ENCODE measurements at regions not wholly inside any gene's neighbourhood (a gene's known extent, or its start where the extent isn't known, plus 50 kb on each side); places are given as distances from the start of the nearest gene placed in this dataset.

DNA sequence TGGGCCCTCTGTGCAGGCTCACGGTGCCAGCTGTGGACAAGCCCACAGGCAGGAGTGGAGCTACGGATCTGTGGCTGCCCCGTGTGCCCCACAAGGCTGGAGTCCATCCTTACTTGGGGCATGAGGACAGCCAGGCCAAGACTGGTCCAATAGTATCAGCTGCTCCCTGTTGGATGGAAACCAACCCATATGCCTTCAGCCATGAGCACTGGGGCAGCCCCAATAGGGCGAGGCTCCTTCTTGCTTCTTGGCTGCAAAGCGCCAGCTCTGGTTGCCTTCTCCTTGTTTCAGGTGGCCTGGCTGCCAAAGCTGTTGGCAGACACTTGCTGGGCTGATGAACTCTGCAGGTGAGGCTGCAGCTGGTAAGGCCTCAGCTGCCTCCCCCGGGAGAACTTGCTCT lies 188.0 kb downstream of the ENGASE start:
- Histone ChIP-seq H3K4me1 (no peaks in the 10 kb centered on the region), H3K9me3 (no peaks in the 10 kb centered on the region), H3K4me3 (no peak overlapping the region), H3K27ac (no peak overlapping the region), H3K27me3 (no peaks in the 10 kb centered on the region), H3K36me3 (no peaks in the 10 kb centered on the region)
- DNase-seq = no peak
- TF ChIP-seq, protein P1, sequence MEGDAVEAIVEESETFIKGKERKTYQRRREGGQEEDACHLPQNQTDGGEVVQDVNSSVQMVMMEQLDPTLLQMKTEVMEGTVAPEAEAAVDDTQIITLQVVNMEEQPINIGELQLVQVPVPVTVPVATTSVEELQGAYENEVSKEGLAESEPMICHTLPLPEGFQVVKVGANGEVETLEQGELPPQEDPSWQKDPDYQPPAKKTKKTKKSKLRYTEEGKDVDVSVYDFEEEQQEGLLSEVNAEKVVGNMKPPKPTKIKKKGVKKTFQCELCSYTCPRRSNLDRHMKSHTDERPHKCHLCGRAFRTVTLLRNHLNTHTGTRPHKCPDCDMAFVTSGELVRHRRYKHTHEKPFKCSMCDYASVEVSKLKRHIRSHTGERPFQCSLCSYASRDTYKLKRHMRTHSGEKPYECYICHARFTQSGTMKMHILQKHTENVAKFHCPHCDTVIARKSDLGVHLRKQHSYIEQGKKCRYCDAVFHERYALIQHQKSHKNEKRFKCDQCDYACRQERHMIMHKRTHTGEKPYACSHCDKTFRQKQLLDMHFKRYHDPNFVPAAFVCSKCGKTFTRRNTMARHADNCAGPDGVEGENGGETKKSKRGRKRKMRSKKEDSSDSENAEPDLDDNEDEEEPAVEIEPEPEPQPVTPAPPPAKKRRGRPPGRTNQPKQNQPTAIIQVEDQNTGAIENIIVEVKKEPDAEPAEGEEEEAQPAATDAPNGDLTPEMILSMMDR (IDR thresholded peaks at IDR 0.05) = no peak
- TF ChIP-seq POLR2A (IDR thresholded peaks at IDR 0.05) = no peak

DNA sequence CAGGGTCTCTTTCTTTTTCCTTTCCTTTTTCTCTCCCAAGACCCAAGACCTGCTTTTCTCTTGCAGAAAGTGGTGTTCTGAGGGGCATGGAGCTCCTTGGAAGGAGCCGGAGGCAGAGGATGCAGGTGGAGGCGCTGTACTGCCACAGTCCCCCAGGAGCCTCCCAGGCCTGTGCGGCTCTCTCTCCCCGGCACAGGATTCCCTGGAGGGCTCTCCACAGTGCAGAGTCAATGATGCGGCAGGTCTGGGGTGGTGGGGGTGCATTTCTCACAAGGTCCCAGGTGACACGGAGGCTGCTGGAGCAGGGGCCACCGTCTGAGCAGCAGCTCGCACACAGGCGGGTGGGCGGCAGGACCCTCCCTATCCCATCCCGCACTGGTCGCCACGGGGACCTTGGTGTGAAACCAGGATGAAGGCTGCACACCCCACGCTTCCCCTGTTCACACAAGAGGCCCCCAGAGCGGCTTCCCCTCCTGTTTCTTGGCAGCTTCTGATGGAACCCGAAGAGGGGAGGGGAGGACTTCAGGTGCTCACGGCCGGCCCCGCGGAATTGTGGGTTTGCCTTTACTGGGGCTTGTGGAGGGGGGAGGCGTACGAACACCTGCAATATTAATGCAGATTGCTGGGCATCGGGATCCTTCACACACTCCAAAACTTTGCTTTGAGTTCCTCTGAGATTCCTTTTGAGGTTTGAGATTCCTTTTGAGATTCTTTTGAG lies 186.9 kb downstream of the ENGASE start:
- Histone ChIP-seq H3K27me3 (no peaks in the 10 kb centered on the region), H3K4me1 (no peaks in the 10 kb centered on the region), H3K27ac (no peak overlapping the region), H3K4me3 (no peak overlapping the region), H3K9me3 (no peaks in the 10 kb centered on the region), H3K36me3 (no peaks in the 10 kb centered on the region)
- TF ChIP-seq, protein P1 (IDR thresholded peaks at IDR 0.05) = no peak
- TF ChIP-seq POLR2A (IDR thresholded peaks at IDR 0.05) = no peak
- no peak for DNase-seq

DNA sequence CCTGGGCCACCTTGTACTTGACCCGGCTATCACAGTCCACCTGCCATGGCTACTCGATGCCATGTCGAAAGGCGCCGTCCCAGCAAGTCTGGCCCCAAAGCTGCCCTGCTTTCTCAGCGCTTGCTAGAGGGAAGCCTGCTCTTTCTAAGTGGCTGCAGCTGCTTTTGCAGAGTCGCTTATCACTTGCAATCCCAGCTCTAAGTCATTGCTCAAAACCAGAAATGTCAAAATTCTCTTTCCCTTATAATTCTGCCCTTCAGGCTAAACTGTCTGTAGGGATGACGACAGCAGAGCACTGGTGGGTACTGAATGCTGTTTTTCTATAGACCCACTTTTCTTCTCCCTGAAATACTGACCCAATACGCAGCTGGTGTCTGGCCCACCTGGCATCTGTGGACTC lies 184.2 kb downstream of the ENGASE start:
- no peak overlapping the region for H3K27ac ChIP-seq
- no peak overlapping the region for H3K4me3 ChIP-seq
- H3K27me3 ChIP-seq = no peaks in the 10 kb centered on the region
- H3K36me3 ChIP-seq = no peaks in the 10 kb centered on the region
- no peaks in the 10 kb centered on the region for H3K4me1 ChIP-seq
- TF ChIP-seq, protein P1 (IDR thresholded peaks at IDR 0.05) = no peak
- TF ChIP-seq POLR2A (IDR thresholded peaks at IDR 0.05) = no peak
- DNase-seq = no peak
- no peaks in the 10 kb centered on the region for H3K9me3 ChIP-seq

DNA sequence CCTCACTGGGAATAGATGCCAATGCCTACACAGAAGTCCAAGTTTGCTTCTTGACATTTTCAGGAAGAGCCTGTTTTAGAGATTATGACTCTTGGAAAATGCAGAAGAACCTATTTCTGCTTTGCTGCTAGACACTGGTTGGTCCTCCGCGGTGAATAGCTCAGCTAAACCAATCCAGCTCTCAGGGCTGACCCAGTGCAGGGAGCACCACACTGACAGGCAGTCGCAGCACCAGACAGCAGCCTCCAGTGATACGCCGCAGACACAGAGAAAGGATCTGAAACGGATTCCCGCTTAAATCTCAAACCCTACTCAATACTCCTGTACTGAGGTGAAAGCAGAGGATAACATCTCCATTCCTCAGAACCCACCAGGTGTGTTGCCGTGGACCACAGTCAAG lies 183.4 kb downstream of the ENGASE start:
- no peaks in the 10 kb centered on the region for H3K9me3 ChIP-seq
- no peaks in the 10 kb centered on the region for H3K4me1 ChIP-seq
- TF ChIP-seq POLR2A (IDR thresholded peaks at IDR 0.05) = no peak
- TF ChIP-seq, protein P1 (IDR thresholded peaks at IDR 0.05) = no peak
- no peaks in the 10 kb centered on the region for H3K36me3 ChIP-seq
- no peaks in the 10 kb centered on the region for H3K27me3 ChIP-seq
- no peak for DNase-seq
- no peak overlapping the region for H3K4me3 ChIP-seq
- no peak overlapping the region for H3K27ac ChIP-seq

DNA sequence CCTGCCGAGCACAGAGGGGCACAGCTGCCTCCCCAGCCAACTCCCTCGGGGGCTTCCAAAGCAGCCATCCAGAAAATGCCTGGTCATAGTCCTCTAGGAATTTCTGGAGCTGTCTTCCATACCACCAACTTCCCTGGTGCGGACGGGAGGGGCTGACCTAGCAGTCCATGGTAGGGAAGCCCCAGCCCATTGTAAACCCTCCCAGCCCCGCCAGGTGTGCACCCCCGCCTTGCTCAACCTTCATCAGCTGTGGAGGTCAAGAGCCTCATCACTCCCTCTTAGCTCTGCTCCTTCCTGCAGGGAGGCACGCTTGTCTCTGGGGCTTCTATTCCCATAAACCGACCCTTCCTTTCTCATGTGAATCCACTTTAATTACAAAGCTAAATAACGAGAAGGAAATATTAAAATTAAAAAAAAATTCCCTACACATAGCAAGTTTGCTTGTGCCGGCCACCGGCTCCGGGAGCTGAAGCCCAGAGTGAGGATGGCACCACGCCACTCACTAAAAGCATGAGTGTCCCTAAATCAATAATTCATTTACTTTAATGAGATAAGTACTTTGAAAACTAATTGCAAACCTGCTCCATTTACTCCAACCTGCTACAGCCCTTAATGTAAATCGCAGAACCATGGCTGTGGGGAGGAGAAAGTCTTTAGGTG lies 181.4 kb downstream of the ENGASE start:
- no peaks in the 10 kb centered on the region for H3K27me3 ChIP-seq
- no peaks in the 10 kb centered on the region for H3K36me3 ChIP-seq
- no peak for DNase-seq
- no peaks in the 10 kb centered on the region for H3K9me3 ChIP-seq
- TF ChIP-seq, protein P1 (IDR thresholded peaks at IDR 0.05) = no peak
- TF ChIP-seq POLR2A (IDR thresholded peaks at IDR 0.05) = no peak
- no peak overlapping the region for H3K27ac ChIP-seq
- no peaks in the 10 kb centered on the region for H3K4me1 ChIP-seq
- no peak overlapping the region for H3K4me3 ChIP-seq
